8988T (cell line): ENCODE measurements at regions not wholly inside any gene's neighbourhood (a gene's known extent, or its start where the extent isn't known, plus 50 kb on each side); places are given as distances from the start of the nearest gene placed in this dataset.
A peak's percentile ranks its signal among the peaks of the same experiment; 100 is the strongest.
"Not testable (repeated sequence)": the region's sequence is repeated elsewhere in the genome, so short reads cannot be mapped to it uniquely, and the experiment has no call there.

Experiments
- DNase-seq: peaks from one replicate; pipeline ENCODE4 v3.0.0; 2011

DNA sequence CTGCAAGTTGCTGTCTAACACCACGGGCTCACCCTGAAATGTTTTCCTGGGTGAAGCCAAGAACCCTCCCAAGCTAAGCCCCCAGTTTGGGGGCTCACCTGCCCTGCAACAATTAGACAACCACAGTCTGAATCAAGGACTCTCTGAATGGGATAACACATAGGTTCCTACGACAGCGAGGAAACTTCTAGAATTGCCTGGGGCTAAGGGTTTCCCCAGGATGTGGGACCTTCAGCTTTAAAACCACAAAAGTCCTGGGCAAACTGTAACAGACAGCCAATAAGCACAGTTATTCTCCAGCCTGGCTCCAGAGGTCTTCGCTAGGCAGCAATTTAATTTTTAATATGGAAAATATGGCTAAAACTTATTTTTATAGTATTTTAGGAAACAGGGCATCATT lies 162.6 kb downstream of the PRKX start:
- DNase-seq, result no peak

DNA sequence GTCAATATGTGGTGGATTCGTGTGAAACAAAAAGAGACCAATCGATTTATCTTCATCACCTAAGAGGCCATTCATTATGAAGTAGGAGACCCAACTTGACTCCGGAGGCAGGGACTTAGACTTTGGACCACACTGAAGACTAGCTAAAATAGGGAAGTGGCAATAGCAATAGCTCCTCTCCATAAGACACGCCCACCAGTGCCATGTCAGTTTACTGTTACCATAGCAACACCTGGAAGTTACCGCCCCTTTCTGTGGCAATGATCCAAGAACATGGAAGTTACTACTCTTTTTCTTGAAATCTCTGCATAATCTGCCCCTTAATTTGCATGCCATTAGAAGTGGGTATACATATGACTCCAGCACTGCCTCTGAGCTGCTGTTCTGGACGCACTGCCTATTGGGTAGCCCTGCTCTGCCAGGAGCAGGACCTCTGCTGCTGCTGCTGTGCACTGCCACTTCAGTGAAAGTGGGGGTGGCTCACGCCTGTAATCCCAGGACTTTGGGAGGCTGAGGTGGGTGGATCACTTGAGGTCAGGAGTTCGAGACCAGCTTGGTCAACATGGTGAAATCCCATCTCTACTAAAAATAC lies 163.2 kb downstream of the PRKX start:
- DNase-seq, result no peak

DNA sequence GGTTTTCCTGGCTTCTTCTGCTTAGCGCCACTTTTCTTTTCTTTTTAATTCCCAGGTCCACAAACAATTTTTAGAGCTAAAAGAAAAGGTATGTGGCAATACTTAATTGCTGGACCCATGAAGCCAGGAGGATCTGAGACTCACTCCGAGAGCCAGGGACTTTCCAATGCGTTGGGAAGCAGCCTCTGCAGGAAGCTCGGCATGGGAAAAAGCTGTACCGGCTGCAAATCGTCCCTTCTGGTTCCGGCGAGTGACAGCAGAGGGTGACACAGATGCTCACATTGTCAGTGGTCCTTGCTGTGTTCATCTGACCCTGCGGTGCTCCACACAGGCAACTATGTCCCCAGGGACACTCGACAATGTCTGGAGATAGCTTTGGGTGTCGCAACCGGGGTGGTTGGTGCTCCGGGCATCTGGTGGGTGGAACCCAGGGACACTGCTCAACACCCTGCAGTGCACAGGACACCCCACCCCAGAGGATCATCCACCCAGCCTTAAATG lies 164.0 kb downstream of the PRKX start:
- no peak for DNase-seq

DNA sequence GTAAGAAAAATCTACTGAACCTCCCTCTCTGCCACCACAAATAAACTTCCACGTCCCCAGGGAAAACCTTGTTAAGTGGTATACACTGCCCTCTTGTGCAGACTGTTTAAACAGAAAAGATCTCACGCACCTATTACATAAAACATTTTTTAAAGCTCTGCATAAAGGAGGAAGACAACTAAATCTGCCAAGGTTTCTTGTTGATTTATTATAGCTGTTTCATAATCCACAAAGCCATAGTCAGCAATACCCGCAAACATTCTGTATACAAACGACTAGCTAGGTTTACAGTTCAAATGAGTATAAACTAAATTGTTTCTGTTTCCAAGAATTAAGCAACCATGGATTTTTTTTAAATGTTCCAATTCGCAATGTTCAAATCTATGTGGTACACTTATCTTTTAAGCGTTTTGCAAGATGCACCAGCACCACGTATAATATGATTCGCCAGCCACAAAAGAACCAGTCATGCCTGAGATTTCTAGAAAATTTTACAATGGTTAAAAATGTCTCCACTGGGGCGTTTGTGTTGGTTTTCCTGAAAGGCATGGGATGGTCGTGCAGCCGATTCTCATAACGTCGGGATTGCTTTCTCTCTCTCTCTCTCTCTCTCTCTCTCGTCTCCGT lies 164.6 kb downstream of the PRKX start:
- peak; percentile 12 for DNase-seq

DNA sequence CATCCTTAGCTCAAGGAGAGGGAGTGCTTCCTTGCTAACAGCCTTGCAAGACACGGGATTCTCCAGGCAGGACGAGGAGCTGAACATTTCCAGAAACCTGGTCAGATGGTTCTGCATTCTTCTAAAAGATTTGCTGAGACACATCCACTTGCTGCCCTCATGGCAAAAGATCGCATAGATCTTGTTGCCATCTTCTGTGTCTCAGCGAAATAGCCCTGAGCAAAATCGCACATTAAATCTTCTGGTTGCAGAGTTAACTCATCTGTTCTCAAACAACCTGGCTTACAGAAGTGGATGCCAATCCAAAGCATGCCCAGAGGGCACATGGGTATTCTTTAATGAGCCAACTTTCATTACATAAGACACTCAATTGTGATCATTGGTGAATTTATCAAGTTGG lies 167.5 kb downstream of the PRKX start:
- no peak for DNase-seq

DNA sequence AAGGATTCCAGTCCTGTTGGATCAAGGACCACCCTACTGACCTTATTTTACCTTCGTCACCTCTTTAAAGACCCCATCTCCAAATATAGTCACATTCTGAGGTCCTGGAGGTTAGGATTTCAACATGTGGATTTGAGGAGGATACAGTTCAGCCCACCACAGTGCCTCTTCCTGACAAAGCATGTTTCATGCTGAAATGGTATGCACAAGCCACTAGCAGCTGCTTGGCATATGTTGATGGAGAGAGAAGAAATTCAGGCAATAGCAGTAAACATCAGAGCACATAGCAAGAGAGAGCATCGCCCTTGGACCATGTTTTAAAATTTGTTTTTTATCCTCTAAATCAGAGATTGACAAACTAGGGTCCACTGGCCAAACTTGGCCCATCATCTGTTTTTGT lies 172.1 kb downstream of the PRKX start:
- DNase-seq, result no peak

DNA sequence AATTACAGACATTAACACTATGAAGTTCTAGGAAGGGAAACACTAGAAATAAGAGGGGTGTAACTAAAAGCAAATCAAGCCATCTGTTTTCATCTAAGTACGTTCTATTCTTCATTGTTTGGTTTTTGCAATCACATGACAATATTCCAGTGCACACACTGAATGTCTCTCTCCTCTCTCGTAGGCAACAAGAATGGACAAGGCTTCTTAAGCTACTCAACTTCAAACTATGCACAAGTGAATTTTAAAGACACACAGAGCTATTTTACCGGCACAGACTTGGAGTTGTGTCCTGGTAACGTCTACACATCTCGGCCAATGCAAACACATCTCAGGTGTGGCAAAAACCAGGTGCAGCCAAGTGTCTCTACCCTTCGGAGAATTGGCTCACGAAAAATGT lies 173.3 kb downstream of the PRKX start:
- DNase-seq, result no peak

DNA sequence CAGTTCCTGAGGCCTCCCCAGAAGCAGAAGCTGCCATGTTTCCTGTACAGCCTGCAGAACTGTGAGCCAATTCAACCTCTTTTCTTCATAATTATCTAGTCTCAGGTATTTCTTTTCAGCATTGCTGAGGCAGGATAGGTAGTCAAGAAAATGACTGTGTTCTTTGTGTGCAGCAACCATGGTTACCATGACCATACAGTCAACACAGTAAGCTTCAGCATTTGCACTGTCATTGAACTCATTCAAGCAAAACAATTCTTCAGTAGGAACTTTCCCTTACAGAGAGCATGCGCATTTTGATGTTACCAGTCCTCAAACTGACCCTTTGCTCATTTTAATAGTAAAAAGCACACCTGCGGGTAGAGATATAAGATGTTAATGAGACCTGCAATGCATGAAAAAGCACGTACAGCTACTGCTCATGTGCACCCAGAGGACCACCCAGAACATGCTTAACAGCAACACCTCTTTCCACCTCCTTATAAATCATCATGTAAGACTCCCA lies 180.8 kb downstream of the PRKX start:
- DNase-seq, result no peak

DNA sequence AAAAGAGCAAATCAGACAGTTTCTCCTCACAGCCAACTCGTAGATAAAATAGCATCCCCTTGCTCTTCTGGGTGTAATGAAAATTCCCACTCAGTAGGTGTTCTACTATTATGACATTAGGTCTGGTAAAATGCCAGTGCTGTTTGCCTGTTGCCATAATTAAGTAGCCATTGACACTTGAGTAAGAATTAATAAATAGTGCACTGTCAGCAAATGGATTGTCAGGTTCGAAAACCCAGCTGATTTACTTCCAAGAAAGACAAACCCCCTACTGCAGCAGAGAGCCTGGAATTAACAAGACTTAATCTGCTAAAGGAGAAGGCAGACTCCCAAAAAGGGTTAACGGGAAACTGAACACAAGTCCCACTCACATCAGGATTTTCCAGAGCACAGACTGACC lies 182.0 kb downstream of the PRKX start:
- DNase-seq, result not testable (repeated sequence)

DNA sequence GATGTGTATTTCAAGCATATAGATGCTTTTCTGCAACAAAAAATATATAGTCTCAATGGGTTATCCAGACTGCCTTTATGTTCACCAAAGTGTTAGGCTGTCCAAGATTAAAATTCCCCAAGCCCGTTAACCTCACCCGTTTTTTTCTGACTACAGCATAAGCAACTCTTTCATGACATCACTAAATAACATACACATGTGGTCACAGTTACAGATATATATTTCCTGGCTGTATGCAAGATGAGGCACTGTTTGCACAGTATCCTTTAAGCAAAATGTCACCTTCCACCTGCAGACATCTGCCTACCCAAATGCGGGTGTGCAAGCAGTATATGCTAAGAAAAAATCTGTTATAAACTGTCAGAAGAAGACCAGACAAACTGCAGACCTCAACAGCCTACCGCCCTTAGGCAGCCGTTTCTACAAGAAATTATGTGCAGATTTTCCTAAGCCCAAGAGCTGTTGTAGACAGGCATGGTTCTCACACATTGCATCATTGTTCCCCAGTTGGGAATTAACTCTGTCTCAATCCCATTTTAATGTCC lies 183.1 kb upstream of the MXRA5 start:
- DNase-seq, result no peak

DNA sequence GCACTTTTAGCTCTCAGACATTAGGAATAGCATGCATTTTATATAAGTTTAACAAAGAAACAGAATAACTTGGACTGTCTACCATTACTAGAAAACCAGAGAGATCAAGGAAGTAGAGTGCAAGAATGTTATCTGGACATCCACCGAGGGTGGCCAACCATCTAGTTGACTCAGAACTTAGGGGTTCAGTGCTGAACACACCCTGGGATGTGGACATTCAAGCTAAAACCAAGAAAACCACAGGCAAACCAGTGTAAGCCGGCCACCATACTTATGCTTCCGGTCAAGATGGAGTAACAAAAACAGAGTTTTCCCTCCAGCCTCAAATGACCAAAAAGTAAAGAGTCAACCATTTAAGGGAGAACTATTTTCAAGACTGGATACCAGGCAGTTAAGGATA lies 181.4 kb upstream of the MXRA5 start:
- DNase-seq, result no peak

DNA sequence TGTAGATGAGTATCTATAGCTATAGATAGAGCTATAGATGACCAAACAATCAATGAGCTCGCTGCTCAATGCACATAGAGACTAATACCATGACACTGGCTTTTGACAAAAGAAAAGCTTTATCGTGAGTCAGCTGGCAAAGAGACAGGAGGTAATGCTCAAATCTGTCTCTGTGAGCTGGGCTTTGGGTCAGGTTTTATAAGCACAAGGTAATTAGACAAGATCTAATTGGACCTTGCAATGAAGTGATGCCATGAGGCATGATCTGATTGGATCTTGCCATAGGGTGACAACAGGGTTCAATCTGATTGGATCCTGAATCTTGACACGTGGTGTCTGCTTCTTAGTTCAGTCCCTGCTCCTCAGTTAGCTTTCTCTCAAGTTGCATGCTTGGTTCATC lies 180.7 kb upstream of the MXRA5 start:
- DNase-seq, result no peak

DNA sequence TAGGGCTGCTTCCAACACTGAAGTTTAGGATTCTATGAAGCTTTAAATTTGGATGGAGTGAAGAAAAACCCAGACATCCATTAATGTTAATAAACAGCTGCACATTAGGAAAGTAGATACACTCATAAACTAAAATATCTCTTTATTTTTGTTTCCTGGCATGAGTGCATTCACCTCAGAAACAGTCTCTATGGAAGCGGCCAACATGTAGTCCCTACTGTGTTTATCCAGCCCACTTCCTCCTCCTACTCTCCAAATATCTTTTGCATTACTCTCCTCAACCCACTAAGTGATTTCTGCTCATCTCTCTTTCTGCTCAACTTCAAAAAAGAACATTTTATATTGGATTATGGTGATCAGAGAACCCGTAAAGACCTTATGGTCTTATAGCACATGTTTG lies 180.3 kb upstream of the MXRA5 start:
- no peak for DNase-seq

DNA sequence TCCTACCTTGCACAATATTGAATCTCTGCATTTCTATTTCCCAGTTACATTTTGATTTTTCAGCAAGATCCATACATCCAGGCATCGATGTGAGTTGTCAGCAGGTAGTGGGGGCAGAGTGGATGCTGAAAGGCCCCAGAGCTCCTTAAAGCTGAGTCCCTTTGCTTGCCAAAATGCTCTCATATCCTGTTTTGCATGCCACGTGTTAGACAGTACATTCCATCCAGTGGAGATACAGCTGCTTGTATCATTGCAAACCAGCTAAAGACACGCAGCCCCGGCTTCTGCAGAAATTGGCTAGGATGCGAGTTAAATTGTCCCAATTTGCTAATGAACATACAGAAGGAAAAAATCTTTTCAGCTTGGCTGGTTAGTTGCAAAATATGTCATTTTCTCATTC lies 179.6 kb upstream of the MXRA5 start:
- no peak for DNase-seq

DNA sequence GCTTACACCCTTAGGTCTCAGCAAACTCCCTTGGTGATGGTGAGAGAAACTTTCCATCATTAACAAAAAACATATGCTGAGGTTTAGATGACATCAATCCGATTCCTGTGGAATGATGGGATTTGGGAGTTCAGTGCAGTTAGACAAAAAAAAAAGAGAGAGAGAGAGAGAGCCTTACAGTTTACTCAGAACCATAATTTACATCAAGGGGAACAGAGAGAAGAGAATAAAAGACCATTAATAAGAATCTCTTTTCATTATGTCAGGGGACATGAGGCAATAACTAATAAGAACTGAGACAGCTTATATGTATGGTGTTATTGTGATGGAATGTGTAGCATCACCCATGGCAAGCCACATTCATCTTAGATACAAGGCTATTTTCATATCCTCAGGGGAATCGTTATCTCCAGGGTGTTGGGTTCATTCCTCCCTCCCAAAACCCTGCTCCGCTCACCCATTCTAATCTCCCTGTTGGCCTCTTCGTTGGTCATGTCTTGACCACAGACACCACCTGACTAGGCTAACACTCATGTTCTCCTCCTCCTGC lies 175.7 kb upstream of the MXRA5 start:
- no peak for DNase-seq

DNA sequence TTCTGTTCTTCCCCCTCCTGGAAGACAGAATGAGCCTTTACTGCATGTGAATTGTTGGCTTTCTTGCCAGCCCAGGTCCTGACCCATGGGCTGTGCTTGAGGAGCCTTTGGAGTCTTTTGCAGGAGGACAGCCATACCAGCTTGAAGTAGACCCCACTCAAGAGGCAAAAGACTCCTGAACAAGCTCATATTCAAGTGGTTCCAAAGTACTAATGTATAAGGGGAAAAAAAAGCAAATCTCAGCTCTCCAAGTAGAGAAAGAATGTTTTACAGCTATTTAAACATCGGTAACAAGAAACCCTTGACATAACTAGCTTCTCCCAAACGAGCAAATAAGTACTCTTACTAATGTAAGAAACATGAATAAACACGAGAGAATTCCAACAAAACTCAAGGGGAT lies 174.9 kb upstream of the MXRA5 start:
- no peak for DNase-seq

DNA sequence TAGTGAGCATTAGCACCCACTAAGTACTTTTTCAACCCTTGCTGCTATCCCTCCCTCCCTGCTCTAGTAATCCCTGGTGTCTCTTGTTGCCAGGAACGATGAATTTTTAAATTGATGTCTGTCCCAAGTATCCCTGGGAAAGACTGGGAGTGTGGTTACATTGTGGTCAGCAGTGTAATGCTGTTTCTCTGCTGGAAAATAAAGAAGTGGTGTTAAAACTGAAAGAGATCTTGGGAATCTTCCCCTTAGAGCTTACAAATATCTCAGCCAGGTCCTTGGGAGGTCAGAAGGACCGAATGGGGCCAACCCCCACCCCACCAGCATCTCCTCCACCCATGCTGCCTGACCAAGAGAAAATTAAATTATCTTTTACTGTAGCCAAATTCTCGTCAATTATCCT lies 174.5 kb upstream of the MXRA5 start:
- DNase-seq, result no peak

DNA sequence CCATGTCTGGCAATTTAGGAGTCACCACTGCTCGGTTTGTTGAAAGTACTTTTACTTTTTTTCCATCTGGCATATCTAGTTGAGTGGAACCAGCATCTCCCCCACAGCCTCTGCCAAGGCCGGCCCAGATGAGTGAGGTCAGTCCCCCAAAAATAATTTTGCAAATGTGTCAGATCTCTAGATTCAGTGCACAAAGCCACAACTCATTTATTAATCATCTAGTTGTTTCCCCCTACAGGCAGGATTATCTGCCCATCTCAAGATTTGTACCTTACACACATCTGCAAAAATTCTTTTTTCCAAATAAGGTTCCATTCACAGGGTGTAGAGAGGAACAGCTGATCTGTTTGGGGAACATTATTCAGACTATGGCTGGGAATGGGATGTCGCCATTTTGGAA lies 174.0 kb upstream of the MXRA5 start:
- no peak for DNase-seq

DNA sequence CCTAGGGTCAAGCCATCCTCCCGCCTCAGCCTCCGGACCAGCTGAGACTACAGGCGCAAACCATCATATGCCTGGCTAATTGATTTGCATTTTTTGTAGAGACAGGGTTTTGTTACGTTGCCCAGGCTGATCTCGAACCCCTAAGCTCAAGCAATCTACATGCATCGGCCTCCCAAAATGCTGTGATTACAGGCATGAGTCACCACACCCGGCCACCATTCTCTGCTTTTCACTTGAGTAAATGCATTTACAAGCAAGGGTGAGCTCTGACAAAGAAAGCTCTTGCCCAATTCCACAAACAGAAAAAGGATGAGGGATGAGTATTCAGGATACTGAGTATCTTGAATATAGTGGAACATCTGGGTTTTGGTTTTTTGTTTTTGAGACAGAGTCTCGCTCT lies 172.9 kb upstream of the MXRA5 start:
- DNase-seq, result not testable (repeated sequence)

DNA sequence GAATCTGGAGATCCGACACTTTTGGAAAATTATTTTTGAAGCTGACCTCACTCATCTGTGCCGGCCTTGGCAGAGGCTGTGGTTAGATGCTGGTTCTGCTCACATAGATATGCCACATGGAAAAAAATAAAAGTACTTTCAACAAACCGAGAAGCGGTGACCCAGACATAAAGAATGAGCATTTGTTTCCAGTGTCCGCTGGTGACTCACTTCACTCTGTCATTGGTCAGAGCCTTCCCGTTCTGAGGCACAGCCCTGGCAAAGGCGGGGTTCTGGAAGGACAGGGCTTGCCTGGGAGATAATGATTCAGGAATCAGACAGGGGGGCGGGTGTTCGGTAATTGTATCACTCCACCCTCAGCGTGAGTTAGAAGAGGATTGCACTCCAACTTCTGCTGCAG lies 172.4 kb upstream of the MXRA5 start:
- no peak for DNase-seq

DNA sequence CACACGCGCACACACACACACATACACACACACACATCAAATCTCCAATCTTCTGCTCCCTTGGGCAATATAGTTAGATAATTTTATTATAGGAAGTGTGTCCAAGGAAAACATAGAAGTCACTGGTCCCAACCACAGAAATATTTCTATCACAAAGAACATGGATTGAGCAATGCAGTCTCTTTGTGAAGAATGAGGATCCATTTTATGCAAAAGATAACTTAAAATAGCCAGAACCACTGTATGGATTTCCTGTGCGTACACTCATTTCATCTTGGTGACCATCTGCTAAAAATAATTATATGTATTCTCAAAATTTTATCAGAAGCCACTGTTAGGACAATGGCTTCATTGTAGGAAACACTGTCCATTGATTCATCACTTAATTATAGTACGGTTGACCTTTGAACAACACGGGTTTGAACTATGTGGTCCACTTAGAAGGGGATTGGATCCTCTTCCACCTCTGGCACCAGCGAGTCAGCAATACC lies 169.6 kb upstream of the MXRA5 start:
- no peak for DNase-seq

DNA sequence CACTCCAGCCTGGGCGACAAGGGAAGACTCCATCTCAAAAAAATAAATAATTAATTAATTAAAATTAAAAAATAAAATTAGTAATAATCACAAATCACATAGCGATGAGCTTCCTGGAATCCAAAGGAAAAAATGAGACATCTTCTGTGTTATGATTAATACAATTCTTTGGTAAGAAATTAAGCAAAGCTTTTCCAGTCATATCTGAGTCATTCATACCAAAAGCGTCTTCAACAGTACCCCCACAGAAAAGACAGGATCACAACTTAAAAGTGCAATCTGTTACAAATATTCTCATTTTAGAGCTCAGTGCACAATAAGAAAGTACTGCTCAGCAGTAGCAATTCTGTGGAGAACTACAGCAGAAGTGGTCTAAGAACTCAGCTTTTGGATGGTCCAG lies 168.5 kb upstream of the MXRA5 start:
- DNase-seq, result no peak

DNA sequence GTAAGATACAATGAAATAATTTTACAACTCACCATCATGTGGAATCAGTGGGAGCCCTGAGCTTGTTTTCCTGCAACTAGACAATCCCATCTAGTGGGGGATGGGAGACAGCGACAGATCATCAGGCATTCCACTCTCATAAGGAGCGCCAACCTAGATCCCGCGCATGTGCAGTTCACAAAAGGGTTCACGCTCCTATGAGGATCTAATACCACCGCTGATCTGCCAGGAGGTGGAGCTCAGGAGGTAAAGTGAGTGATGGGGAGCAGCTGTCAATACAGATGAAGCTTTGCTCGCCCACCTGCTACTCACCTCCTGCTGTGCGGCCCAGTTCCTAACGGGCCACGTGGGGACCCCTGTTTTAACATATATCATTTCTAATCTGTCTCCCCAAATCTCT lies 165.7 kb upstream of the MXRA5 start:
- not testable (repeated sequence) for DNase-seq

DNA sequence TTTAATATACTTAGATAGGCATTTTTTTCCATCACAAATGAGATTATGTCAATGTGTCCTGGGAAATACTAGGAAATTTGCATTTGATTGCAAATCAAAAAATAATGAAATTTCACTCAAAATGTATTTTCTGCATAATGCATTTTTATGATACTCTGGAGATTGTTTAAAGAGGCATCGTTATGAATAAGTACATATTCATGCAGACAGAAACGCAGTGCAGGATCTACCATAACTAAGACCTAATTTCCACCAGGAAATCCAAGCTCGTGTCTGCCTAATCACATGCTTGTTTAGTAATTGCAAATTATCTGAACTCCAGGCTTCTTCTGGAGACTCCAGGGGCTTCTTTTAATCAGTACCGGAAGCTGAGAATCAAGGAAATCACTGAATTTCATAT lies 163.5 kb upstream of the MXRA5 start:
- no peak for DNase-seq
